Panc1 (cell line): ENCODE measurements at regions not wholly inside any gene's neighbourhood (a gene's known extent, or its start where the extent isn't known, plus 50 kb on each side); places are given as distances from the start of the nearest gene placed in this dataset.

Experiments
- ATAC-seq: fragments of 200-7000 bp; cut with Tn5 transposase; 2 replicates; pipeline ENCODE4 v1.9.1; 2020; ENCODE audit warnings: mild to moderate bottlenecking, moderate library complexity
- BruUV-seq: library from RNA; stranded (reverse); fragments of 400-500 nt; replicated peaks from 2 replicates; lab custom pipeline; 2021; lab: Mats Ljungman, UMichigan
- CTCF ChIA-PET: fragments of 300-600 bp; sonication (Branson Sonifier 250); formaldehyde crosslinking; loops from one replicate; lab custom pipeline; 2022; ENCODE audit warnings: antibody characterized with exemption; lab: Charles Lee
- POLR2A ChIA-PET: fragments of 300-600 bp; sonication (Branson Sonifier 250); formaldehyde crosslinking; loops from one replicate; lab custom pipeline; 2022; ENCODE audit warnings: antibody characterized with exemption; lab: Charles Lee
- DNase-seq: peaks from one replicate; pipeline ENCODE4 v3.0.0-alpha.2; 2010; ENCODE audit warnings: low read depth, low spot score
- H3K27ac ChIP-seq: 2 replicates; pipeline ENCODE4 v1.5.1; 2011; ENCODE audit warnings: mild to moderate bottlenecking, low read length, inconsistent platforms
- H3K27me3 ChIP-seq: fragments of 200-500 bp; sonication (Bioruptor generic); 2 replicates; pipeline ENCODE4 v1.6.0; 2014; ENCODE audit warnings: low read length, inconsistent platforms; ENCODE audit not compliant: control insufficient read depth, insufficient read depth
- H3K36me3 ChIP-seq: fragments of 200-500 bp; sonication (Bioruptor generic); 2 replicates; pipeline ENCODE4 v1.5.1; 2014; ENCODE audit warnings: inconsistent platforms, mild to moderate bottlenecking, low read length, moderate library complexity; ENCODE audit not compliant: control insufficient read depth, insufficient read depth
- H3K4me1 ChIP-seq: 2 replicates; pipeline ENCODE4 v1.5.1; 2011; ENCODE audit warnings: inconsistent platforms, mild to moderate bottlenecking, low read length, moderate library complexity; ENCODE audit not compliant: control insufficient read depth, insufficient read depth
- H3K4me3 ChIP-seq, 2 experiments: 2 replicates each; pipeline ENCODE4 v1.5.1; 2011 to 2012; ENCODE audit warnings: low read depth in 2 of 2, low read length in 2 of 2, mild to moderate bottlenecking in 2 of 2, inconsistent platforms in 1 of 2, moderate library complexity in 1 of 2
- H3K9me3 ChIP-seq: fragments of 200-500 bp; sonication (Bioruptor generic); 2 replicates; pipeline ENCODE4 v1.5.1; 2014; ENCODE audit warnings: low read depth, mild to moderate bottlenecking, inconsistent platforms, low read length, moderate library complexity; ENCODE audit not compliant: control insufficient read depth, insufficient read depth
- CTCF ChIP-seq: fragments of 450-650 bp; IDR thresholded peaks from 2 replicates; pipeline ENCODE4 v1.5.1; 2017; ENCODE audit warnings: mild to moderate bottlenecking
- POLR2AphosphoS5 ChIP-seq: IDR thresholded peaks from 2 replicates; pipeline ENCODE4 v1.6.1; 2012; ENCODE audit warnings: mild to moderate bottlenecking, low read depth, low read length, moderate library complexity
- REST ChIP-seq, 2 experiments: IDR thresholded peaks; 2 replicates each; pipeline ENCODE4 v1.6.1; 2011 to 2012; ENCODE audit warnings: low read depth in 2 of 2, control low read depth in 1 of 2, low read length in 1 of 2, mild to moderate bottlenecking in 1 of 2, moderate library complexity in 1 of 2; ENCODE audit not compliant: insufficient read depth in 1 of 2
- SIN3A ChIP-seq: IDR thresholded peaks from 2 replicates; pipeline ENCODE4 v1.6.1; 2012; ENCODE audit warnings: low read depth, mild to moderate bottlenecking, low read length, moderate library complexity, borderline replicate concordance; ENCODE audit not compliant: insufficient read depth
- TCF7L2 ChIP-seq: IDR thresholded peaks from 2 replicates; pipeline ENCODE4 v1.6.1; 2011; ENCODE audit warnings: mild to moderate bottlenecking, low read depth, low read length, inconsistent platforms
- in situ Hi-C: cut with HindIII; loops from 2 replicates; pipeline ENCODE4 v1.10.0; 2016; ENCODE audit warnings: low sequenced_read_pairs, low pct_unique_long_range_greater_than_20kb
- intact Hi-C: fragments of 100-400 bp; cut with micrococcal nuclease; formaldehyde crosslinking; loops from one replicate; pipeline ENCODE4 v1.10.0; 2022; ENCODE audit not compliant: unreplicated experiment

GRCh38 chr14:35229792-35230089 lies 62.4 kb upstream of the PSMA6 start:
- in situ Hi-C loops (no loop called here), intact Hi-C loops (no loop called here)
- H3K4me1 ChIP-seq: no peaks in the 10 kb centered on the region
- ATAC-seq: no peak
- TF ChIP-seq TCF7L2: no peak
- no peak for TF ChIP-seq SIN3A
- TF ChIP-seq POLR2AphosphoS5: no peak
- TF ChIP-seq CTCF: no peak; the same call in 1 of the 2 replicates
- no peak for TF ChIP-seq REST (IDR thresholded peaks at IDR 0.05; ENCODE audit: insufficient read depth in 1 of 2, low read depth in 2 of 2, low read length in 1 of 2)
- POLR2A ChIA-PET: no interaction called here
- H3K9me3 ChIP-seq: no peaks in the 10 kb centered on the region
- no peak overlapping the region for H3K27ac ChIP-seq
- no peaks in the 10 kb centered on the region for H3K27me3 ChIP-seq
- no peak for DNase-seq
- BruUV-seq: no TSS peak
- no peaks in the 10 kb centered on the region for H3K36me3 ChIP-seq
- no peak overlapping the region for H3K4me3 ChIP-seq
- CTCF ChIA-PET: interaction anchor here (0.6 to 0.7 kb wide), 2 partner anchors 80 to 184 kb away, joined by 4 to 7 read pairs; no protein-coding TSS in a partner anchor

- Histone ChIP-seq H3K27me3 (no peaks in the 10 kb centered on the region), H3K4me3 (no peak overlapping the region), H3K9me3 (no peaks in the 10 kb centered on the region), H3K4me1 (no peaks in the 10 kb centered on the region), H3K27ac (no peak overlapping the region), H3K36me3 (no peaks in the 10 kb centered on the region)
- no peak for TF ChIP-seq SIN3A
- no peak for TF ChIP-seq POLR2AphosphoS5
- no peak for TF ChIP-seq REST (IDR thresholded peaks at IDR 0.05; ENCODE audit: insufficient read depth in 1 of 2, low read depth in 2 of 2, low read length in 1 of 2)
- TF ChIP-seq TCF7L2: no peak
- TF ChIP-seq CTCF: no peak
- ChIA-PET CTCF (no interaction called here), POLR2A (no interaction called here)
- TSS peak; percentile 48 for BruUV-seq
- in situ Hi-C loops (no loop called here), intact Hi-C loops (no loop called here)
- ATAC-seq (no peak), DNase-seq (no peak)
Observed at GRCh38 chr14:35231207-35231760, 60.9 kb upstream of the PSMA6 start.
